ENCODE measurements at regions not wholly inside any gene's neighbourhood (a gene's known extent, or its start where the extent isn't known, plus 50 kb on each side); places are given as distances from the start of the nearest gene placed in this dataset.

DNA sequence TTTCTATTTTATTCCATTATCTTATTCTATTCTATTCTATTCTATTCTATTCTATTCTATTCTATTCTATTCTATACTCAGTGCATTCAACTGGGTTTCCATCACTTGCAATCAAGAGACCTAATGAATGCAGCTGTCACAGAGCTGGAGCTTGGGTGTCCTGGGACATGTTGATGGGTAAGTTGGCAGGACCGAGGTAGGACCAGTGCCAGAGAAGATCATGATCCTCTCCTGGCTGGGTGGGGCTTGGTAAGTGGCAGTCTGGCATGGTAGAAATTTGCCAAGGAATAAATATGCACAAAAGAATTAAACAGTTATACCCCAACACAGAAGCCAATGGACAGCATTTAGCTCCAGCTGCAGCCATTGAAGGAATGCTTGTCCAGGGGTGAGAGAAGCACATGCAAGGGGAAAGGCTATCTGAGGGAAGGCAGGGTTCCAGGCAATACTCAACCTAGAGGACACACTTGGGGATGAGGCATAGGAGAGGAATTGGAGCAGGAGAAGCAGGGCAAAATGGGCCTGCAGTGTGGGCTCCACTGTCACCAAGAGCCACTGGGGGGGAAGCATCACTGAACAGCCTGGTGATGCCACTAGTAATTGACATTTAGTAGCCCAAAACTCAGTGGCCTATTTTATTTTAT lies 97.0 kb upstream of the CD82 start:
- H3K27ac ChIP-seq = no peak overlapping the region
- H3K36me3 ChIP-seq = no peaks in the 10 kb centered on the region
- 85 to 93% (median 86%) methylated on average over 1 of the region's 1 CpG for WGBS, 3 donors
- TF ChIP-seq POLR2A (IDR thresholded peaks at IDR 0.05) = no peak
- TF ChIP-seq EP300 (IDR thresholded peaks at IDR 0.05) = no peak
- TF ChIP-seq, protein P1, sequence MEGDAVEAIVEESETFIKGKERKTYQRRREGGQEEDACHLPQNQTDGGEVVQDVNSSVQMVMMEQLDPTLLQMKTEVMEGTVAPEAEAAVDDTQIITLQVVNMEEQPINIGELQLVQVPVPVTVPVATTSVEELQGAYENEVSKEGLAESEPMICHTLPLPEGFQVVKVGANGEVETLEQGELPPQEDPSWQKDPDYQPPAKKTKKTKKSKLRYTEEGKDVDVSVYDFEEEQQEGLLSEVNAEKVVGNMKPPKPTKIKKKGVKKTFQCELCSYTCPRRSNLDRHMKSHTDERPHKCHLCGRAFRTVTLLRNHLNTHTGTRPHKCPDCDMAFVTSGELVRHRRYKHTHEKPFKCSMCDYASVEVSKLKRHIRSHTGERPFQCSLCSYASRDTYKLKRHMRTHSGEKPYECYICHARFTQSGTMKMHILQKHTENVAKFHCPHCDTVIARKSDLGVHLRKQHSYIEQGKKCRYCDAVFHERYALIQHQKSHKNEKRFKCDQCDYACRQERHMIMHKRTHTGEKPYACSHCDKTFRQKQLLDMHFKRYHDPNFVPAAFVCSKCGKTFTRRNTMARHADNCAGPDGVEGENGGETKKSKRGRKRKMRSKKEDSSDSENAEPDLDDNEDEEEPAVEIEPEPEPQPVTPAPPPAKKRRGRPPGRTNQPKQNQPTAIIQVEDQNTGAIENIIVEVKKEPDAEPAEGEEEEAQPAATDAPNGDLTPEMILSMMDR (IDR thresholded peaks at IDR 0.05) = no peak
- H3K9me3 ChIP-seq = no peaks in the 10 kb centered on the region
- no peaks in the 10 kb centered on the region for H3K27me3 ChIP-seq
- no peak for DNase-seq
- no peak overlapping the region for H3K4me3 ChIP-seq
- no peaks in the 10 kb centered on the region for H3K4me1 ChIP-seq (ENCODE audit: insufficient read depth)
- intact Hi-C loops (cut with DNase I) = no loop called here

DNA sequence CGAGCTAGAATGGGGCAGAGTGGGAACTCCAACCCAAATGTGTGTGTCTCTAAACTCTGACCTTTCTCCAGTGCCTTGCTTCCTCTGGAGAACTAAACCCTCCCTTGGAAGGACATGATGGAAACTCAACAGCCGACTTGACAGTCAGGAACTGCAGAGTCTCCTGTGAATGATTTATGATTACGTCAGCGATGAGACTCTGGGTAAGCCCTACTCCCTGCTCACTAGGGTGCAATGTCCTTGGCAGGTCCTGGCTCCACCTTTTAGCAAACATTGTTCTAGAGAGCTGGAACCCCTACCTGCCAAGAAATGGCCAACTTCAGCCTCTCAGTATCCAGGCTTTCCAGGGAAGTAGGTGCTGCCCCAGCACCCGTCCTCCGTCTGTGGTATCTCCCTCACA lies 96.1 kb upstream of the CD82 start:
- no peak overlapping the region for H3K4me3 ChIP-seq
- H3K27ac ChIP-seq = no peak overlapping the region
- WGBS, 3 donors = 46 to 61% (median 52%) methylated on average over 6 of the region's 6 CpGs
- intact Hi-C loops (cut with DNase I) = no loop called here
- no peaks in the 10 kb centered on the region for H3K4me1 ChIP-seq (ENCODE audit: insufficient read depth)
- no peak for DNase-seq
- no peaks in the 10 kb centered on the region for H3K9me3 ChIP-seq
- no peaks in the 10 kb centered on the region for H3K27me3 ChIP-seq
- TF ChIP-seq POLR2A (IDR thresholded peaks at IDR 0.05) = no peak
- TF ChIP-seq, protein P1 (IDR thresholded peaks at IDR 0.05) = no peak
- no peak for TF ChIP-seq EP300 (IDR thresholded peaks at IDR 0.05)
- no peaks in the 10 kb centered on the region for H3K36me3 ChIP-seq

DNA sequence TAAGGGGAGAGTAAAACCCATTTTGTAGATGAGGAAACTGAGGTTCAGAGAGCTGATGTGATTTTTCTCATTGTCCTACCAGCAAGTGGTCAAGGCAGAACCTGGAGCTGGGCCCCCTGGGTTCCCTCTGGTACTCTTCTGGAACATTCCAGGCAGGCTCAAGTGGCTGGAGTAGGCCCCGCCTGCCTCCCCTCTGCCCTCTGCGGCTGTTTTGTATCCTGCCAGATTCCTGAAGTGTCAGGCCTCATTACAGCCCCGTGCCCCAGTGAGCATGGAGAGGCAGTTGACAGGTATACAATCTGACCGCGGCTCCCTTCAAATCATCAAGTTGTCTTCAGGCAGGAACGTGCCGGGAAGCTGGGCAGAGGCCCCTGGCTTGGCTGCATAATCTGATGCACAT lies 94.6 kb upstream of the CD82 start:
- WGBS, 3 donors = 30 to 37% (median 32%) methylated on average over 7 of the region's 7 CpGs
- no peak for DNase-seq
- Histone ChIP-seq H3K4me1 (ENCODE audit: insufficient read depth) (no peaks in the 10 kb centered on the region), H3K27ac (no peak overlapping the region), H3K36me3 (no peaks in the 10 kb centered on the region), H3K4me3 (no peak overlapping the region), H3K27me3 (no peaks in the 10 kb centered on the region), H3K9me3 (no peaks in the 10 kb centered on the region)
- TF ChIP-seq, protein P1 (IDR thresholded peaks at IDR 0.05) = no peak
- no peak for TF ChIP-seq EP300 (IDR thresholded peaks at IDR 0.05)
- TF ChIP-seq POLR2A (IDR thresholded peaks at IDR 0.05) = no peak
- intact Hi-C loops (cut with DNase I) = no loop called here

DNA sequence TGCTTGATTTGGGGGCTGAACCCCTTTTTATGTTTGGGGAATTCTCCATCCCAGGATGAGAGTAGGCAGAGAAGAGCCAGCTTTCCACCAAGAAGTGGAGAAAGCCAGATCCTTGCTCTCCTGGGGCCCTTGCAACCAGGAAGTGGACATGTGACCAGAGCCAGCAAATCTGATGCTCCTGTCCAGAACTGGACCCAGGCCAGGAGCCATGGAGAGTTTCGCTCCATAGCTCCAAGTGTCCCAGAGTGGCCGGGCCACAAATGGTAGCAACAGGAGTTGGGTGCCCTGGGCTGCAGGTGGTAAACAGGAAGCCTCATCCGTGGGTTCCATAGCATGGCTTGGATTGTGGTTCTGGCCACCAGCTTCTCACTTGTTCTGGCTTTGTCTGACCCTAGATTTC lies 93.9 kb upstream of the CD82 start:
- 73 to 81% (median 80%) methylated on average over 3 of the region's 3 CpGs for WGBS, 3 donors
- TF ChIP-seq POLR2A (IDR thresholded peaks at IDR 0.05) = no peak
- TF ChIP-seq, protein P1 (IDR thresholded peaks at IDR 0.05) = no peak
- no peak for TF ChIP-seq EP300 (IDR thresholded peaks at IDR 0.05)

More for the DNA sequence above, 93.9 kb upstream of the CD82 start:
- H3K4me3 ChIP-seq = no peak overlapping the region
- DNase-seq = no peak
- no peaks in the 10 kb centered on the region for H3K4me1 ChIP-seq (ENCODE audit: insufficient read depth)
- intact Hi-C loops (cut with DNase I) = no loop called here
- no peaks in the 10 kb centered on the region for H3K9me3 ChIP-seq
- H3K27me3 ChIP-seq = no peaks in the 10 kb centered on the region
- no peak overlapping the region for H3K27ac ChIP-seq
- no peaks in the 10 kb centered on the region for H3K36me3 ChIP-seq

Measured in ovary (tissue), 7 donors.